HEK293 (cell line): ENCODE measurements at regions not wholly inside any gene's neighbourhood (a gene's known extent, or its start where the extent isn't known, plus 50 kb on each side); places are given as distances from the start of the nearest gene placed in this dataset.

Source experiments
- CTCF ChIA-PET: fragments of 350-600 bp; formaldehyde crosslinking; extraction: SDS; loops from one replicate; lab custom pipeline; 2021; ENCODE audit warnings: antibody characterized with exemption; lab: Yijun Ruan, JAX
- POLR2A ChIA-PET: fragments of 300-600 bp; formaldehyde crosslinking; extraction: SDS; loops from one replicate; lab custom pipeline; 2020; ENCODE audit warnings: antibody characterized with exemption, inconsistent platforms; lab: Yijun Ruan, JAX
- H3K27ac ChIP-seq: fragments of 200-500 bp; sonication (Bioruptor generic); 2 replicates; pipeline ENCODE4 v1.5.1; 2014; ENCODE audit warnings: low read depth, low read length, control low read depth, inconsistent platforms; ENCODE audit errors: extremely low read depth
- H3K36me3 ChIP-seq, 2 experiments: fragments of 200-500 bp in 1 of 2; sonication (Bioruptor generic) in 1 of 2; 1 replicate in 1 of 2; 2 replicates in 1 of 2; pipeline ENCODE4 v1.5.1; 2014 to 2017; ENCODE audit warnings: inconsistent platforms in 2 of 2, low read length in 2 of 2; ENCODE audit not compliant: control insufficient read depth in 2 of 2, insufficient read depth in 1 of 2
- H3K4me1 ChIP-seq: fragments of 200-500 bp; sonication (Bioruptor generic); 2 replicates; pipeline ENCODE4 v1.5.1; 2014; ENCODE audit warnings: mild to moderate bottlenecking, low read length, inconsistent platforms; ENCODE audit not compliant: control insufficient read depth, insufficient read depth
- H3K4me3 ChIP-seq: 2 replicates; pipeline ENCODE4 v1.5.1; 2011; ENCODE audit warnings: low read depth, mild to moderate bottlenecking, control low read depth, low read length, moderate library complexity
- H3K9me3 ChIP-seq: fragments of 200-500 bp; sonication (Bioruptor generic); 2 replicates; pipeline ENCODE4 v1.5.1; 2014; ENCODE audit warnings: low read depth, low read length, inconsistent platforms; ENCODE audit not compliant: control insufficient read depth, insufficient read depth
- BCL11A ChIP-seq: fragments of 450-650 bp; formaldehyde crosslinking; IDR thresholded peaks from 2 replicates; pipeline ENCODE4 v1.5.1; 2016; ENCODE audit warnings: low read depth, missing biosample characterization, missing genetic modification characterization
- HOXC10 ChIP-seq: sonication (generic); formaldehyde crosslinking; IDR thresholded peaks from 2 replicates; pipeline ENCODE4 v1.8.1; 2023; ENCODE audit warnings: mild to moderate bottlenecking, missing genetic modification reagents
- MYNN ChIP-seq: fragments of 450-650 bp; formaldehyde crosslinking; IDR thresholded peaks from 2 replicates; pipeline ENCODE4 v1.5.1; 2016; ENCODE audit warnings: missing biosample characterization, missing genetic modification characterization, borderline replicate concordance
- ZBTB48 ChIP-seq: fragments of 450-650 bp; formaldehyde crosslinking; IDR thresholded peaks from 2 replicates; pipeline ENCODE4 v1.5.1; 2016; ENCODE audit warnings: missing biosample characterization, missing genetic modification characterization
- ZBTB8A ChIP-seq: fragments of 450-650 bp; formaldehyde crosslinking; IDR thresholded peaks from 2 replicates; pipeline ENCODE4 v1.5.1; 2016; ENCODE audit warnings: missing biosample characterization, missing genetic modification characterization
- ZNF138 ChIP-seq: fragments of 450-650 bp; formaldehyde crosslinking; IDR thresholded peaks from 2 replicates; pipeline ENCODE4 v1.5.1; 2016; ENCODE audit warnings: missing biosample characterization, missing genetic modification characterization, borderline replicate concordance
- ZNF292 ChIP-seq: fragments of 450-650 bp; formaldehyde crosslinking; IDR thresholded peaks from 2 replicates; pipeline ENCODE4 v1.5.1; 2016; ENCODE audit warnings: low read depth, missing biosample characterization, missing genetic modification characterization, borderline replicate concordance
- ZNF341 ChIP-seq: fragments of 450-650 bp; formaldehyde crosslinking; IDR thresholded peaks from 2 replicates; pipeline ENCODE4; 2016; ENCODE audit warnings: low read depth, missing biosample characterization, missing genetic modification characterization
- ZNF391 ChIP-seq: fragments of 450-650 bp; formaldehyde crosslinking; IDR thresholded peaks from 2 replicates; pipeline ENCODE4 v1.5.1; 2016; ENCODE audit warnings: low read depth, missing biosample characterization, missing genetic modification characterization, borderline replicate concordance
- ZNF585B ChIP-seq: fragments of 450-650 bp; formaldehyde crosslinking; IDR thresholded peaks from 2 replicates; pipeline ENCODE4 v1.5.1; 2016; ENCODE audit warnings: missing biosample characterization, missing genetic modification characterization
- ZNF624 ChIP-seq: fragments of 450-650 bp; formaldehyde crosslinking; IDR thresholded peaks from 2 replicates; pipeline ENCODE4 v1.5.1; 2017; ENCODE audit warnings: missing biosample characterization, missing genetic modification characterization
- ZNF785 ChIP-seq: fragments of 450-650 bp; formaldehyde crosslinking; IDR thresholded peaks from 2 replicates; pipeline ENCODE4 v1.5.1; 2016; ENCODE audit warnings: missing biosample characterization, missing genetic modification characterization
- TF ChIP-seq, protein P1 (sequence below): fragments of 450-650 bp; IDR thresholded peaks from 2 replicates; pipeline ENCODE4 v1.5.1; 2018; ENCODE audit warnings: missing biosample characterization, missing genetic modification characterization
- TF ChIP-seq, protein P2 (sequence below): fragments of 450-650 bp; formaldehyde crosslinking; IDR thresholded peaks from 2 replicates; pipeline ENCODE4 v1.5.1; 2017; ENCODE audit warnings: missing biosample characterization, missing genetic modification characterization
- TF ChIP-seq, protein P3 (sequence below): fragments of 450-650 bp; formaldehyde crosslinking; IDR thresholded peaks from 2 replicates; pipeline ENCODE4 v1.5.1; 2016; ENCODE audit warnings: missing biosample characterization, missing genetic modification characterization

DNA sequence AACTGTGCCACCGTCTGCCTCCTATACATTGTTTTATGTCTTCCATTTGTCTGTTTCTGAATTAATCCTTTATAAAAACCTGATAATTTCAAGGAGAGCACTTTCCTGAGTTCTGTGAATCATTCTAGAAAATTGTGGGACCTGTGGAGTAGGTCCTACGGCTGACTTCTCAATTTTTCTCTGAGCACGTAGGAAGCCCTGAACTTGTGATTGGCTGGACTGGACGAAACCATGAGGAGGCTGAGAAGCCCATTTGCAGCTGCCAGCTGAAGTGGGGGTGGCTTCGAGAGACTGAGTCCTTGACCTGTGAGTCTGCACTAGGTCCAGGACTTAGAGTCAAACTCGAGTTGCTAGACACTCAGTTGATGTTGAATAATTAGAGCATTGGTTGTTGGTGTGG lies 277.1 kb upstream of the NCAM2 start:
- POLR2A ChIA-PET, result no interaction called here
- CTCF ChIA-PET, result no interaction called here

DNA sequence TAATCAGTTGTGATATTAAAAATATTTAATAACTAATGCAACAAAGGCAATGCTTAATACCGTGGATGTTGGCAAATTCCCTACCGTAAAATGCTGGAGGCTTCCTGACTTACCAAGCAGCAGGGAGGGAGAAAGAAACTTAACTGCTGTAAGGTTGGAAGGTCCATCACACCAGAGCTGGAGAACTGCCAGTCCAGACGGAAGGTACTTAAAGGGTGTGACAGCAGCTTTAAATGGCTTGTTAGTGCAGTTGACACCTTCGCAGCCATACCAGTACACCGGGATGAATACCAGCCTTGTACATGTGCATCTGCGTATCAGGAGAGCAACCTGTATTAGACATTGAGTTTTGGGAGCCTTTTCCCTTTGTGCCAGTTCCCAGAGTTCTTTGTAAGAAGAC lies 269.5 kb upstream of the NCAM2 start:
- TF ChIP-seq HOXC10 (CRISPR knock-in tag) (no peak), ZNF292 (tag by site-specific recombination) (no peak), ZNF341 (tag by site-specific recombination) (no peak), MYNN (tag by site-specific recombination) (no peak), ZNF391 (tag by site-specific recombination) (no peak)
- H3K27ac ChIP-seq, result no peak overlapping the region
- H3K9me3 ChIP-seq, result no peaks in the 10 kb centered on the region; the same call in 1 of the 2 replicates
- H3K4me3 ChIP-seq, result no peak overlapping the region
- H3K36me3 ChIP-seq, result no peaks in the 10 kb centered on the region
- ChIA-PET CTCF (no interaction called here), POLR2A (no interaction called here)
- H3K4me1 ChIP-seq, result no peaks in the 10 kb centered on the region

More for the DNA sequence above, 277.1 kb upstream of the NCAM2 start:
- Histone ChIP-seq H3K4me1 (no peaks in the 10 kb centered on the region), H3K27ac (no peak overlapping the region), H3K9me3 (no peaks in the 10 kb centered on the region; the same call in none of the 2 replicates)
- TF ChIP-seq, protein P1, sequence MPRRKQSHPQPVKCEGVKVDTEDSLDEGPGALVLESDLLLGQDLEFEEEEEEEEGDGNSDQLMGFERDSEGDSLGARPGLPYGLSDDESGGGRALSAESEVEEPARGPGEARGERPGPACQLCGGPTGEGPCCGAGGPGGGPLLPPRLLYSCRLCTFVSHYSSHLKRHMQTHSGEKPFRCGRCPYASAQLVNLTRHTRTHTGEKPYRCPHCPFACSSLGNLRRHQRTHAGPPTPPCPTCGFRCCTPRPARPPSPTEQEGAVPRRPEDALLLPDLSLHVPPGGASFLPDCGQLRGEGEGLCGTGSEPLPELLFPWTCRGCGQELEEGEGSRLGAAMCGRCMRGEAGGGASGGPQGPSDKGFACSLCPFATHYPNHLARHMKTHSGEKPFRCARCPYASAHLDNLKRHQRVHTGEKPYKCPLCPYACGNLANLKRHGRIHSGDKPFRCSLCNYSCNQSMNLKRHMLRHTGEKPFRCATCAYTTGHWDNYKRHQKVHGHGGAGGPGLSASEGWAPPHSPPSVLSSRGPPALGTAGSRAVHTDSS (tag by site-specific recombination), result no peak
- TF ChIP-seq ZNF624 (tag by site-specific recombination), result no peak
- TF ChIP-seq, protein P2, sequence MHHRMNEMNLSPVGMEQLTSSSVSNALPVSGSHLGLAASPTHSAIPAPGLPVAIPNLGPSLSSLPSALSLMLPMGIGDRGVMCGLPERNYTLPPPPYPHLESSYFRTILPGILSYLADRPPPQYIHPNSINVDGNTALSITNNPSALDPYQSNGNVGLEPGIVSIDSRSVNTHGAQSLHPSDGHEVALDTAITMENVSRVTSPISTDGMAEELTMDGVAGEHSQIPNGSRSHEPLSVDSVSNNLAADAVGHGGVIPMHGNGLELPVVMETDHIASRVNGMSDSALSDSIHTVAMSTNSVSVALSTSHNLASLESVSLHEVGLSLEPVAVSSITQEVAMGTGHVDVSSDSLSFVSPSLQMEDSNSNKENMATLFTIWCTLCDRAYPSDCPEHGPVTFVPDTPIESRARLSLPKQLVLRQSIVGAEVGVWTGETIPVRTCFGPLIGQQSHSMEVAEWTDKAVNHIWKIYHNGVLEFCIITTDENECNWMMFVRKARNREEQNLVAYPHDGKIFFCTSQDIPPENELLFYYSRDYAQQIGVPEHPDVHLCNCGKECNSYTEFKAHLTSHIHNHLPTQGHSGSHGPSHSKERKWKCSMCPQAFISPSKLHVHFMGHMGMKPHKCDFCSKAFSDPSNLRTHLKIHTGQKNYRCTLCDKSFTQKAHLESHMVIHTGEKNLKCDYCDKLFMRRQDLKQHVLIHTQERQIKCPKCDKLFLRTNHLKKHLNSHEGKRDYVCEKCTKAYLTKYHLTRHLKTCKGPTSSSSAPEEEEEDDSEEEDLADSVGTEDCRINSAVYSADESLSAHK (tag by site-specific recombination), result no peak
- TF ChIP-seq ZBTB48 (tag by site-specific recombination), result no peak
- TF ChIP-seq, all 188 proteins: peak for 0
- no peaks in the 10 kb centered on the region for H3K36me3 ChIP-seq
- no peak overlapping the region for H3K4me3 ChIP-seq

DNA sequence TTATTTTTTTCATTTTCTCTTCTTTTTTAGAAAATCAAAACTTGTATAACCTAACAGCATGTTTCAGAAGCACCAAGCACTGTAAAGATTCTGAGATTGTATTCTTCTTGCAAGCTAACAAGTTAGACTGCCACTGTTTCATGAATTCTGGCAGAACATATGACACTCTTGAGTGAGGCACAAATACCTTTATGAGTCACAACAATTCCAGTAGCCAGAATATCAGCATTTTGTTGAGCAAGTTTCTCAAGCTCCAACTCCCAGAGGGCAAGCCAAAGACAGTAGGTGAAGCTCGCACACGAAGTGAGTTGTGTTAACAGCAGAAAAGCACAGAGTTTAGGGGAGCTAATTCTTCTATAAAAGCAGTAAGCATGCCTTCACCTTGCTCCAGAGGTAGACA lies 268.8 kb upstream of the NCAM2 start:
- POLR2A ChIA-PET, result no interaction called here
- CTCF ChIA-PET, result interaction anchor here (0.5 kb wide), 1 partner anchor 69 kb away, joined by 4 read pairs; no protein-coding TSS in a partner anchor
- Histone ChIP-seq H3K36me3 (no peaks in the 10 kb centered on the region), H3K4me1 (no peaks in the 10 kb centered on the region), H3K4me3 (no peak overlapping the region), H3K27ac (no peak overlapping the region), H3K9me3 (no peaks in the 10 kb centered on the region; the same call in 1 of the 2 replicates)
- TF ChIP-seq ZNF585B (tag by site-specific recombination), result no peak
- TF ChIP-seq, protein P3, sequence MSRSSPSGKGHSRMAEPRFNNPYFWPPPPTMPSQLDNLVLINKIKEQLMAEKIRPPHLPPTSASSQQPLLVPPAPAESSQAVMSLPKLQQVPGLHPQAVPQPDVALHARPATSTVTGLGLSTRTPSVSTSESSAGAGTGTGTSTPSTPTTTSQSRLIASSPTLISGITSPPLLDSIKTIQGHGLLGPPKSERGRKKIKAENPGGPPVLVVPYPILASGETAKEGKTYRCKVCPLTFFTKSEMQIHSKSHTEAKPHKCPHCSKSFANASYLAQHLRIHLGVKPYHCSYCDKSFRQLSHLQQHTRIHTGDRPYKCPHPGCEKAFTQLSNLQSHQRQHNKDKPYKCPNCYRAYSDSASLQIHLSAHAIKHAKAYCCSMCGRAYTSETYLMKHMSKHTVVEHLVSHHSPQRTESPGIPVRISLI, result no peak
- TF ChIP-seq ZNF785 (tag by site-specific recombination), result no peak
- TF ChIP-seq ZNF138 (tag by site-specific recombination), result no peak
- TF ChIP-seq BCL11A, result no peak
- TF ChIP-seq ZBTB8A (tag by site-specific recombination), result no peak
